GM12873 (cell line): ENCODE measurements at regions not wholly inside any gene's neighbourhood (a gene's known extent, or its start where the extent isn't known, plus 50 kb on each side); places are given as distances from the start of the nearest gene placed in this dataset.

ENCODE experiments used
- TF ChIP-seq, protein P1 (sequence below): IDR thresholded peaks from 2 replicates; pipeline ENCODE4 v1.5.1; 2012; ENCODE audit warnings: low read depth, mild to moderate bottlenecking, moderate library complexity, low read length, control low read depth; ENCODE audit not compliant: insufficient read depth; ENCODE audit errors: missing control alignments

DNA sequence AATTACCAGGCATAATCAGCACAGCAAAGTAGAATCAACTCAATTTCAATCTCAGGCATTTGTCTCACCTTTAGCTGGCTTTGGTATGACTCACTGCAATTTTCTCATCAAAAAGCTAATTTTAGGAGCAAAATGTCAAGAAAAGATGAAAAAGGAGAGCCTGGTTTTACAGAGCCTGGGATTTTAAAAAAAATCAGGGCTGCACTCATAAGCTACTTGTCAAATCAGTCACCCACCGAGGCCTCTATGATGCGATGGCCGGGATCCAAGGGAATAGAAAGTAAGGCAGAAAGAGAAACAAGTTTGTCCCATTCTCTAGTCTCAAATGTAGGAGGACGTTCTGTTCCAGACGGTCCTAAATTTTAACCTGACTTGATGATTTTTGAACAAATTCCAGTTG, 170.9 kb downstream of the SOCS6 start:
- TF ChIP-seq, protein P1, sequence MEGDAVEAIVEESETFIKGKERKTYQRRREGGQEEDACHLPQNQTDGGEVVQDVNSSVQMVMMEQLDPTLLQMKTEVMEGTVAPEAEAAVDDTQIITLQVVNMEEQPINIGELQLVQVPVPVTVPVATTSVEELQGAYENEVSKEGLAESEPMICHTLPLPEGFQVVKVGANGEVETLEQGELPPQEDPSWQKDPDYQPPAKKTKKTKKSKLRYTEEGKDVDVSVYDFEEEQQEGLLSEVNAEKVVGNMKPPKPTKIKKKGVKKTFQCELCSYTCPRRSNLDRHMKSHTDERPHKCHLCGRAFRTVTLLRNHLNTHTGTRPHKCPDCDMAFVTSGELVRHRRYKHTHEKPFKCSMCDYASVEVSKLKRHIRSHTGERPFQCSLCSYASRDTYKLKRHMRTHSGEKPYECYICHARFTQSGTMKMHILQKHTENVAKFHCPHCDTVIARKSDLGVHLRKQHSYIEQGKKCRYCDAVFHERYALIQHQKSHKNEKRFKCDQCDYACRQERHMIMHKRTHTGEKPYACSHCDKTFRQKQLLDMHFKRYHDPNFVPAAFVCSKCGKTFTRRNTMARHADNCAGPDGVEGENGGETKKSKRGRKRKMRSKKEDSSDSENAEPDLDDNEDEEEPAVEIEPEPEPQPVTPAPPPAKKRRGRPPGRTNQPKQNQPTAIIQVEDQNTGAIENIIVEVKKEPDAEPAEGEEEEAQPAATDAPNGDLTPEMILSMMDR = no peak

DNA sequence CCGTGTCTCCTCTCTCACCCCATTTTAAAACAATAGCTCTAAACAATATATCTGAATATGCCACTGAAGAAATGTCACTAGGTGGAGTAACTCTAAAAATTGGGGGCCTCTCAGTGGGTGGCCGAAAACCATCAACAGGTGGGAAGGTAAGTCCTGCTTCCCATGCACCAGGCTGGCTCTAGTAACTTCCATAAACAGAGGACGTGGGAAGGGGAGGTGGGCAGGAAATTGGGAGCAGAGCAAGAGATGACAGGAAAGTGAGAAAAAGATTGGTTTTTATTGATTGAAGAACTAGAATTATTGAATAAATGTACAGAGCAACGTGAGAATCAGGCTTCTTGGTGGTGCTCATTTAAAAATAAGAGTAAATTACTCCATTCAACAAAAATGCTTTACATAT, 170.4 kb downstream of the SOCS6 start:
- TF ChIP-seq, protein P1 = no peak

DNA sequence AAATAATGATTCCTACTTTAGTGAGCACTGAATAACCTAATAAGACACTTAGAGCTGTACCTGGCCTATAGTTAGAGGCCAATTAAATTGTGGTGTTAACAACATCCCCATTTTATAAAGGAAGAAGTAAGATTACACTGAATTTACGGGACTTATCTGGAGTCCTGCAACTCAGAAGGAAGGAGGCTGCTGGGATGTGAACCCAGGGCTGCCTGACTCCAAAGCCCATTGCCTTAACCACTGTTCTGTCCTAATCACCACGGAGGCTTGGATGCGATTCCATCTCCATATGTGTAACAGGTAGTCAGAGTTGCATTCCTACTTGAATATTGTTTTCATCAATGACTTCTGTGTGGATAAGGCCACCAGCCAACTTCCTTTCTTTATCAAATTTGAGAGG, 168.9 kb downstream of the SOCS6 start:
- TF ChIP-seq, protein P1 = no peak

DNA sequence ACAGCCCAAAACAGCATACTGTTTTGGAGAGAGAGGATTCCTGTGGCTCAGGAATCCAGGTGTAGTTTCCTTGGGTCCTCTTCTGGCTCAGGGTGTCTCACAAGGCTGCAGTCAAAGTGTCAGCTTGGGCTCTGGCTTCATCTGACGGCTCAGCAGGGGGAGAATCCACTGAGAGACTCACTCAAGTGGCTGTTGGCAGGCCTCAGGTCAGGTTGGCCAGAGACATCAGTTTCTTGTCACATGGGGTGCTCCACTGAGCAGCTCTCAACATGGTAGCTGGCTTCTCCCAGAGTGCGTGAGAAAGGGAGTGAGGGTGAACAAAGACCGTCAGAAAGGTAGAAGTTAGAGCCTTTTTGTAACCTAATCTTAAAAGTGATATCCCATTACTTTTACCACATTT, 168.4 kb downstream of the SOCS6 start:
- TF ChIP-seq, protein P1 = no peak

DNA sequence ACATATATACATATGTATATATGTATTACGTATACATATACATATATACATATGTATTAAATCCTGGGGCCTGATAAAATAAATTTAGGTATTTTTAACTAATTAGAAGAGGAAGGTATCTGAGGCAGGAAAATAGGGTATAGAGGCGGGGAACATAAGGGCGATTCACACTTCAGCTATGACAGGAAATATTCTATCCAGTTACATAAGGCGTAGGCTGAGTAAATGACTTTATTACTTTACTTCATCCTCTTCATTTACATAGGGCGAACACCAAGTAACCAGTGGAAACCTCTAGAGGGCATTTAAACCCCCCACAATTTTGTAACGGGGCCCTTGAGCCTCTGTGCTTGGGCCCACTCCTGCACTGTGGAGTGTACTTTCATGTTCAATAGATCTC, 167.5 kb downstream of the SOCS6 start:
- TF ChIP-seq, protein P1 = no peak

DNA sequence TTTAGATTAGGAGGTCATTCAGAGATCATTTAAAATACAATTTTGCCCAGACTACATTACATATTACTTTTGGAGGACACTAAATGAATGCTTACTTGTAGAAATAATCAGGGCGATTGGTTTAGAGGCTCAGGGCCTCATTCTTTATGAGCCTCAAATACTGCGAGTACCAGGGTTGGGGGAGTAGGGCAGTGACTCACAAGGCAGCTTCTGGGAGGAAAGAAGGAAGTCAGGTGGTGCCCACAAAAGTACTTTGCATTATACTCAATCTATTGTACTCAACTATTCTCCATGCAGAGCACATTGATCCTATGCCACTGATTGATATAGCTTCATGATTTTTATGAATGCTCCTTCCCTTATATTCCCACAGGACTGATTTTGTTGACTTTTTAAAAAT, 166.9 kb downstream of the SOCS6 start:
- TF ChIP-seq, protein P1 = no peak

DNA sequence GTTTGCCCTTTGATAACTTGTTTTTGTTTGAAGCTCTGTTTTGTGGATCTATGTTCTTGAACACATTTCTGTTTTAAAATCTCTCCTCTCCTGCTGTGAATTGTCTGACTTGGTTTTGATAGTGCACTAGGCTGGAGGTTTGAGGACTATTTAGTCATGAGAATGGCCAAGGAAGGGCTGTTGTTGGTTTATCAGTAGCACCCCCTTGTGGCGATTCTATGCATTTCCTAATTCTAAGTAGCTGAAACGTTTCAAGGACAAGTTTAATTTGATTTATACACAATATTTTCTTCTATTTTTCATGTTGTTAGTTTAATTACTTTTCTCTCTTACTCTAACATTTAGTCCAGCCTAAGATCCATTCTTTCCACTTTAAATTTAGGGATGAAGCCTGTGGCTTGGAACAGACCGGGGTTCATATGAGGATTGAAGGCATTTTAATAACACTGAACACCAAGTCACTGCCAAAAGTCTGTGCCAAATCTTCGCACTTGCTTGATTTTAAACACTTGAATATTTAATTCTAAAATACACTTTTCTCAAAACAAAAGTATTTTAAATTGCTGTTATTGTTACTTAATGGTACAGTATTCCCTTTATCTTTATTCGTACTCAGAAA, 166.0 kb downstream of the SOCS6 start:
- TF ChIP-seq, protein P1 = peak; percentile 78
